Heart left ventricle (tissue), 13 donors: ENCODE measurements at regions not wholly inside any gene's neighbourhood (a gene's known extent, or its start where the extent isn't known, plus 50 kb on each side); places are given as distances from the start of the nearest gene placed in this dataset.

Source experiments
- CTCF ChIP-seq, 12 donors: fragments of 200-600 bp; sonication (generic) in 4 of 12; IDR thresholded peaks; one replicate each; pipeline versions ENCODE4 v1.5.0 to v1.8.0; 2018 to 2022; ENCODE audit warnings: antibody characterized with exemption in 12 of 12, mild to moderate bottlenecking in 5 of 12
- POLR2A ChIP-seq, 2 donors: fragments of 450-650 bp; IDR thresholded peaks; one replicate each; pipeline ENCODE4 v1.6.1; 2017; ENCODE audit warnings: antibody characterized with exemption in 2 of 2, mild to moderate bottlenecking in 2 of 2, moderate library complexity in 2 of 2
- donor health status: ischemic (EF 13 %, LVEDD 7.1; RV severe dilation, severe dysfunction).
- donor health status: DM: no; HTN: yes; CAD: no.
- donor health status: DM: no; HTN: no; CAD: no.
- donor health status: ischemic (EF 25% LVEDD 6.9; RV normal size, moderate dysfunction).
- donor health status: ischemic (EF 25% LVEDD 5.7; RV mildly dilated, moderate dysfunction).
- donor health status: ischemic (EF 35%, LVEDD 5.7; RV mildly dilated, moderate dysfunction).
- donor health status: nonischemic (EF 11% LVEDD 7.7; RV severe dilation, severe dysfunction).
- donor health status: DM: yes; HTN: yes; CAD: no.
- donor health status: PGD.
- donor health status: ischemic (EF 29% LVEDD 5.4; RV normal size, mild dysfunction).
- donor health status: nonischemic (EF 23%, LVEDD 6.1; RV moderate dilation, normal function).

GRCh38 chrX:6924443-6925077 is 223.0 kb upstream of the STS start:
- TF ChIP-seq POLR2A (IDR thresholded peaks at IDR 0.05) (no peak), CTCF (IDR thresholded peaks at IDR 0.05) (no peak)
